Endothelial cell of umbilical vein (primary cell): ENCODE measurements at regions not wholly inside any gene's neighbourhood (a gene's known extent, or its start where the extent isn't known, plus 50 kb on each side); places are given as distances from the start of the nearest gene placed in this dataset.

Source experiments
- BruUV-seq: library from RNA; stranded (reverse); fragments of 400-500 nt; replicated peaks from 2 replicates; lab custom pipeline; 2021; lab: Mats Ljungman, UMichigan
- CTCF ChIA-PET: fragments of 300-600, 350-600 bp; sonication (Branson Sonifier 250); formaldehyde crosslinking; loops from one replicate; lab custom pipeline; 2021; ENCODE audit warnings: antibody characterized with exemption, inconsistent platforms; lab: Charles Lee
- POLR2A ChIA-PET: fragments of 300-600, 350-600 bp; sonication (Branson Sonifier 250); formaldehyde crosslinking; loops from one replicate; lab custom pipeline; 2021; ENCODE audit warnings: antibody characterized with exemption, inconsistent platforms; lab: Charles Lee
- DNase-seq: peaks from one replicate; pipeline ENCODE4 v3.0.0-alpha.2; 2011; ENCODE audit warnings: low read depth, low spot score
- FAIRE-seq: peaks from 2 replicates; lab custom pipeline; 2011; peaks lifted over from hg19 to GRCh38; lab: Jason Lieb, UNC
- H2AFZ ChIP-seq: 2 replicates; pipeline ENCODE4 v1.6.0; 2012; ENCODE audit warnings: low read depth, low read length, control low read depth, inconsistent platforms
- H3K27ac ChIP-seq: 2 replicates; pipeline ENCODE4 v1.5.1; 2011; ENCODE audit warnings: low read depth, mild to moderate bottlenecking, control low read depth, low read length, moderate library complexity; ENCODE audit not compliant: insufficient read depth
- H3K27me3 ChIP-seq, 2 experiments: 2 replicates each; pipeline versions ENCODE4 v1.6.0 to v1.6.1; 2011; ENCODE audit warnings: low read length in 2 of 2, mixed read lengths in 1 of 2; ENCODE audit not compliant: control insufficient read depth in 2 of 2, insufficient read depth in 2 of 2
- H3K36me3 ChIP-seq, 2 experiments: 2 replicates in 1 of 2; 3 replicates in 1 of 2; pipeline ENCODE4 v1.5.1; 2011; ENCODE audit warnings: low read length in 2 of 2, mild to moderate bottlenecking in 1 of 2, moderate library complexity in 1 of 2; ENCODE audit not compliant: control insufficient read depth in 2 of 2, insufficient read depth in 2 of 2; ENCODE audit errors: extremely low read depth in 1 of 2
- H3K4me1 ChIP-seq: 3 replicates; pipeline ENCODE4 v1.5.1; 2011; ENCODE audit warnings: mild to moderate bottlenecking, low read length; ENCODE audit not compliant: control insufficient read depth, insufficient read depth; ENCODE audit errors: extremely low read depth
- H3K4me2 ChIP-seq: 2 replicates; pipeline ENCODE4 v1.6.1; 2011; ENCODE audit warnings: low read length, control low read depth, mixed read lengths; ENCODE audit not compliant: insufficient read depth
- H3K4me3 ChIP-seq, 3 experiments: fragments of 200-600 bp in 1 of 3; sonication (generic), shearing (Covaris generic) in 1 of 3; replicated peaks in 1 of 3; 2 replicates each; pipeline ENCODE4 v1.5.1; 2011 to 2016; ENCODE audit warnings: control low read depth in 3 of 3, low read length in 3 of 3, mild to moderate bottlenecking in 2 of 3, inconsistent platforms in 1 of 3, low read depth in 1 of 3, moderate library complexity in 1 of 3; ENCODE audit not compliant: insufficient read depth in 1 of 3
- H3K79me2 ChIP-seq: 2 replicates; pipeline ENCODE4 v1.6.0; 2012; ENCODE audit warnings: low read length, inconsistent platforms; ENCODE audit not compliant: control insufficient read depth, insufficient read depth
- H3K9ac ChIP-seq: replicated peaks from 2 replicates; pipeline ENCODE3; 2011; ENCODE audit warnings: low read length, control low read depth; ENCODE audit not compliant: insufficient read depth; ENCODE audit errors: extremely low read depth
- H3K9me1 ChIP-seq: replicated peaks from 3 replicates; pipeline ENCODE4 v1.6.0; 2011; ENCODE audit warnings: mild to moderate bottlenecking, low read length; ENCODE audit not compliant: control insufficient read depth, insufficient read depth; ENCODE audit errors: extremely low read depth
- H3K9me3 ChIP-seq: replicated peaks from 2 replicates; pipeline ENCODE4 v1.5.1; 2012; ENCODE audit warnings: low read length, inconsistent platforms; ENCODE audit not compliant: control insufficient read depth, insufficient read depth
- H4K20me1 ChIP-seq: replicated peaks from 2 replicates; pipeline ENCODE3; 2011; ENCODE audit warnings: mild to moderate bottlenecking, low read length; ENCODE audit not compliant: control insufficient read depth, insufficient read depth; ENCODE audit errors: extremely low read depth
- GATA2 ChIP-seq: IDR thresholded peaks from 2 replicates; pipeline ENCODE4 v1.7.0; 2011; ENCODE audit warnings: low read depth, mild to moderate bottlenecking, moderate library complexity, mixed read lengths, low read length; ENCODE audit not compliant: insufficient read length, insufficient read depth
- MAX ChIP-seq: IDR thresholded peaks from 2 replicates; pipeline ENCODE4 v1.6.1; 2011; ENCODE audit not compliant: insufficient read depth, insufficient read length
- POLR2A ChIP-seq: IDR thresholded peaks from 2 replicates; pipeline ENCODE4 v1.6.1; 2012; ENCODE audit warnings: low read depth, mild to moderate bottlenecking, control low read depth, low read length
- POLR2AphosphoS5 ChIP-seq: IDR thresholded peaks from 2 replicates; pipeline ENCODE4 v1.6.1; 2012; ENCODE audit warnings: low read depth, mild to moderate bottlenecking, control low read depth, low read length, moderate library complexity; ENCODE audit not compliant: insufficient read depth
- dilution Hi-C: fragments of 300-500 bp; cut with MboI; formaldehyde crosslinking; loops from one replicate; pipeline ENCODE4 v1.15.0; 2019; ENCODE audit warnings: low sequenced_read_pairs; ENCODE audit not compliant: extremely low pct_ligation_motif_present
- intact Hi-C: fragments of 100-400 bp; cut with micrococcal nuclease; formaldehyde crosslinking; loops from one replicate; pipeline ENCODE4 v1.10.0; 2022

- TF ChIP-seq MAX: no peak
- BruUV-seq: no TSS peak
- no peaks in the 10 kb centered on the region for H3K4me1 ChIP-seq
- intact Hi-C loops (no loop called here), dilution Hi-C loops (no loop called here)
- H3K79me2 ChIP-seq: no peaks in the 10 kb centered on the region
- no peak overlapping the region for H3K9ac ChIP-seq
- FAIRE-seq (no peak), DNase-seq (no peak)
- H3K9me1 ChIP-seq: no peaks in the 10 kb centered on the region
- ChIA-PET POLR2A (no interaction called here), CTCF (no interaction called here)
- H3K27me3 ChIP-seq: no peaks in the 10 kb centered on the region
- H3K36me3 ChIP-seq: no peaks in the 10 kb centered on the region
- H3K4me3 ChIP-seq: no peak overlapping the region
- no peaks in the 10 kb centered on the region for H4K20me1 ChIP-seq
- no peak overlapping the region for H3K4me2 ChIP-seq
- H3K9me3 ChIP-seq: peaks cover 7% of the 10 kb centered on the region
- no peak overlapping the region for H3K27ac ChIP-seq
- no peak overlapping the region for H2AFZ ChIP-seq
Measured at GRCh38 chr6:14488180-14488579, 370.6 kb downstream of the CD83 start.

GRCh38 chr6:14489445-14489844 lies 371.9 kb downstream of the CD83 start:
- Histone ChIP-seq H3K36me3 (no peaks in the 10 kb centered on the region), H3K9me3 (peaks cover 7% of the 10 kb centered on the region), H3K9me1 (no peaks in the 10 kb centered on the region), H2AFZ (no peak overlapping the region), H3K27ac (no peak overlapping the region), H3K4me3 (no peak overlapping the region), H3K27me3 (no peaks in the 10 kb centered on the region), H3K4me1 (no peaks in the 10 kb centered on the region), H4K20me1 (no peaks in the 10 kb centered on the region), H3K4me2 (no peak overlapping the region), H3K79me2 (no peaks in the 10 kb centered on the region), H3K9ac (no peak overlapping the region)
- intact Hi-C loops (no loop called here), dilution Hi-C loops (no loop called here)
- DNase-seq: no peak
- FAIRE-seq: no peak
- ChIA-PET CTCF (no interaction called here), POLR2A (no interaction called here)
- BruUV-seq: no TSS peak
- TF ChIP-seq POLR2A (no peak), GATA2 (no peak), POLR2AphosphoS5 (no peak)
